GM23248 (cell line): ENCODE measurements at regions not wholly inside any gene's neighbourhood (a gene's known extent, or its start where the extent isn't known, plus 50 kb on each side); places are given as distances from the start of the nearest gene placed in this dataset.

Experiments used
- DNase-seq: peaks from one replicate; pipeline ENCODE4 v3.0.0-alpha.2; 2015
- H2AFZ ChIP-seq: fragments of 200-600 bp; sonication (generic); 2 replicates; pipeline ENCODE4 v1.6.1; 2016; ENCODE audit warnings: antibody characterized with exemption
- H3F3A ChIP-seq: fragments of 200-600 bp; sonication (generic); 2 replicates; pipeline ENCODE4 v1.6.1; 2016; ENCODE audit warnings: mild to moderate bottlenecking, antibody characterized with exemption, mixed run types; ENCODE audit not compliant: insufficient read depth
- H3K27ac ChIP-seq: fragments of 200-600 bp; sonication (generic); 2 replicates; pipeline ENCODE4 v1.5.1; 2016; ENCODE audit warnings: mild to moderate bottlenecking
- H3K27me3 ChIP-seq: fragments of 200-600 bp; sonication (generic); replicated peaks from 2 replicates; pipeline ENCODE4 v1.6.1; 2016; ENCODE audit warnings: mild to moderate bottlenecking; ENCODE audit not compliant: insufficient read depth
- H3K36me3 ChIP-seq: fragments of 200-600 bp; sonication (generic); 2 replicates; pipeline ENCODE4 v1.6.1; 2016; ENCODE audit warnings: low read depth, mild to moderate bottlenecking
- H3K4me1 ChIP-seq: fragments of 200-600 bp; sonication (generic); 2 replicates; pipeline ENCODE4 v1.6.1; 2016; ENCODE audit warnings: mild to moderate bottlenecking; ENCODE audit not compliant: insufficient read depth
- H3K4me2 ChIP-seq: fragments of 200-600 bp; sonication (generic); one replicate; pipeline ENCODE4 v1.6.1; 2016; ENCODE audit warnings: mild to moderate bottlenecking; ENCODE audit not compliant: unreplicated experiment
- H3K4me3 ChIP-seq: fragments of 200-600 bp; sonication (generic); 2 replicates; pipeline ENCODE4 v1.5.1; 2016; ENCODE audit warnings: mild to moderate bottlenecking
- H3K79me2 ChIP-seq: fragments of 200-600 bp; sonication (generic); 2 replicates; pipeline ENCODE4 v1.6.1; 2016; ENCODE audit warnings: mild to moderate bottlenecking; ENCODE audit not compliant: insufficient read depth
- H3K9ac ChIP-seq: fragments of 200-600 bp; sonication (generic); 2 replicates; pipeline ENCODE4 v1.6.1; 2016; ENCODE audit warnings: mild to moderate bottlenecking
- H3K9me2 ChIP-seq: fragments of 200-600 bp; sonication (generic); 2 replicates; pipeline ENCODE4 v1.6.1; 2016; ENCODE audit warnings: mixed run types, mild to moderate bottlenecking, moderate library complexity; ENCODE audit not compliant: insufficient read depth
- H3K9me3 ChIP-seq: fragments of 200-600 bp; sonication (generic); one replicate; pipeline ENCODE4 v1.6.1; 2017; ENCODE audit warnings: low read depth
- H4K20me1 ChIP-seq: fragments of 200-600 bp; sonication (generic); 2 replicates; pipeline ENCODE4 v1.6.0; 2016; ENCODE audit not compliant: insufficient read depth
- EZH2 ChIP-seq: fragments of 200-600 bp; sonication (generic); IDR thresholded peaks from 2 replicates; pipeline ENCODE4 v1.6.1; 2018; ENCODE audit warnings: antibody characterized with exemption, mild to moderate bottlenecking; ENCODE audit not compliant: insufficient read depth, poor library complexity, severe bottlenecking
- EZH2phosphoT487 ChIP-seq: fragments of 200-600 bp; sonication (generic); IDR thresholded peaks from 2 replicates; pipeline ENCODE4 v1.6.1; 2018; ENCODE audit warnings: antibody characterized with exemption, moderate library complexity, mild to moderate bottlenecking, low read depth; ENCODE audit not compliant: insufficient read depth
- WGBS, 2 experiments: methylation state at CpG; one replicate each; pipeline ENCODE4 v1.1.6; 2015 to 2017; ENCODE audit warnings: low lambda C conversion rate in 2 of 2, low coverage in 1 of 2; ENCODE audit errors: missing lambda C conversion rate in 2 of 2; 5-methylcytosine and 5-hydroxymethylcytosine counted together
- in situ Hi-C: fragments of 300-500 bp; cut with MboI; formaldehyde crosslinking; loops from 2 replicates; pipeline ENCODE4 v1.15.0; 2020

DNA sequence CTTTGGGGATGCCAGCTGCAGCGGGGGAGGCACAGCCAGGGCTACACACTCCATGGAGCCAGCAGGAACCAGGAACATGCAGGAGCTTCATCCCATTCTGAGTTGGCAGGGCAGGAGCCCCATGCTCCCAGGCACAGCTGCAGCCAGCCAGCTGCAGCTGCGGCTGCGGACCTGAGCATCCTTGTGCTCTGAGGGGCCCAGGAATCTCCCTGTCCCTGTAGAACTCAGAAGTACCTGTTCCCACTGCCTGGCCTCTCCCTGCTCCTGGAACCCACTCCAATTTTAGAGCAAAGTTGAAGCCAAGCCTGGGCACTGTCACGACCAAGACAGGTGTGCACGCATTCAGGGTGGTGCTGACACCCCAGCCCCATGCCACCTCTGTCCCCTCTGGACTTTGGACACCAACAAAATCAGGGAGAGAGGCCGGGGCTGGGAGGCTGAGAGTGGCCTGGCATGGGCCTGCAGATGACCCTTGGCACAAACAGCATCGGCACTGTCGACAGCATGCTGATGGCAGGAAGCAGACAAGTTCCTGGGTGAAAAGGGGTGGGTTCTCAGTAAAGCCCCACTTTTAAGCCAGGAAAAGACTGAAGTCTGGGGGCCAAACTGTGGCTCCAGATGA lies 257.3 kb upstream of the LRFN5 start:
- Histone ChIP-seq H3K9me2 (no peaks in the 10 kb centered on the region), H4K20me1 (no peaks in the 10 kb centered on the region), H3K4me2 (no peak overlapping the region), H3K9me3 (no peaks in the 10 kb centered on the region), H3F3A (no peaks in the 10 kb centered on the region), H3K9ac (no peak overlapping the region), H3K36me3 (no peaks in the 10 kb centered on the region), H3K4me1 (no peaks in the 10 kb centered on the region), H3K79me2 (no peaks in the 10 kb centered on the region), H3K27me3 (no peaks in the 10 kb centered on the region), H2AFZ (no peak overlapping the region), H3K27ac (no peak overlapping the region), H3K4me3 (no peak overlapping the region)
- 76% methylated on average over 8 of the region's 8 CpGs for WGBS, 2 experiments
- DNase-seq: no peak
- no peak for TF ChIP-seq EZH2
- TF ChIP-seq EZH2phosphoT487: no peak
- in situ Hi-C loops: no loop called here

DNA sequence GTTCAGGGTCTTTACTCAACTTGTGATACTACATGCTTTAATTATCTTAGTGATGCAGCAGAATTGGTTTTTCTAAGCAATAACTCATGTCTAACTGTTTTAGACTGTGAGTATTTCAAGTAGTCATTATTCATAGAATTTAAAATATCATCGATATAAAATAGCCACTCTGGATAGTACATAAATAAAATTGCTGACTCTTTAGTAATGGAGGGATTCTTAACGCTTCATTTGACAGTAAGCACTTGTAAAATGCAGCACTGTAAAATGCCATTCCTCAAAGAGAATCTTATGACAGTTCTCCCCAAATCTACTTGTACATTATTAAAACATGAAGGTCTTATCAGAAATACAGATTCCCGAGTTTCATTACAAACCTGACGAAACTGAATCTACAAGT lies 262.8 kb upstream of the LRFN5 start:
- in situ Hi-C loops: no loop called here
- Histone ChIP-seq H3K4me2 (no peak overlapping the region), H3K79me2 (no peaks in the 10 kb centered on the region), H2AFZ (no peak overlapping the region), H3F3A (no peaks in the 10 kb centered on the region), H4K20me1 (no peaks in the 10 kb centered on the region), H3K27ac (no peak overlapping the region), H3K9ac (no peak overlapping the region), H3K4me1 (no peaks in the 10 kb centered on the region), H3K9me3 (no peaks in the 10 kb centered on the region), H3K27me3 (no peaks in the 10 kb centered on the region), H3K9me2 (no peaks in the 10 kb centered on the region), H3K36me3 (no peaks in the 10 kb centered on the region), H3K4me3 (no peak overlapping the region)
- 19 to 27% methylated on average over 4 of the region's 4 CpGs for WGBS, 2 experiments
- no peak for TF ChIP-seq EZH2phosphoT487
- TF ChIP-seq EZH2: no peak
- DNase-seq: no peak

DNA sequence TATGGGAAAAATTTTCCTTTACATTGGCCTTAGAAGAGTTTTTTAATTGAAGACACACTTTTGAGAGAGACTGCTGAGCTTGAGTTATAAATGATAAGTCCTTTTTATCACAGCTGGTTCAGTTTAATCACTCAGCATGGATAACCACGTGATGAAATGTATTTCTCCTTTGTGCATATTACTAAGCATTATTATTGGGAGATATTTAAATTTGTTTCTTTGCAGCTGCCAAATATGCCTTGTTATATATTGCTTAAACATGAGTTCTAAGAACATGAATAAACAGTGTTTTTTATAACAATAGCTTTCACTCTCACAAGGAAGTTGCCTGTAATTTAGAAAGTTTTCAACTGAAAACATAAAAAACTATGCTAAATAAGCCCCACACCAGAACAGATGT lies 293.5 kb upstream of the LRFN5 start:
- in situ Hi-C loops: no loop called here
- Histone ChIP-seq H3K9ac (no peak overlapping the region), H3K9me2 (no peaks in the 10 kb centered on the region), H3K4me3 (no peak overlapping the region), H3K4me1 (no peaks in the 10 kb centered on the region), H2AFZ (no peak overlapping the region), H3K4me2 (no peak overlapping the region), H3K27ac (no peak overlapping the region), H3K36me3 (no peaks in the 10 kb centered on the region), H3K27me3 (no peaks in the 10 kb centered on the region), H3K9me3 (no peaks in the 10 kb centered on the region), H3K79me2 (no peaks in the 10 kb centered on the region), H4K20me1 (no peaks in the 10 kb centered on the region), H3F3A (no peaks in the 10 kb centered on the region)
- TF ChIP-seq EZH2 (no peak), EZH2phosphoT487 (no peak)
- DNase-seq: no peak
- WGBS, 2 experiments: 0 to 5% methylated on average over 1 of the region's 1 CpG

DNA sequence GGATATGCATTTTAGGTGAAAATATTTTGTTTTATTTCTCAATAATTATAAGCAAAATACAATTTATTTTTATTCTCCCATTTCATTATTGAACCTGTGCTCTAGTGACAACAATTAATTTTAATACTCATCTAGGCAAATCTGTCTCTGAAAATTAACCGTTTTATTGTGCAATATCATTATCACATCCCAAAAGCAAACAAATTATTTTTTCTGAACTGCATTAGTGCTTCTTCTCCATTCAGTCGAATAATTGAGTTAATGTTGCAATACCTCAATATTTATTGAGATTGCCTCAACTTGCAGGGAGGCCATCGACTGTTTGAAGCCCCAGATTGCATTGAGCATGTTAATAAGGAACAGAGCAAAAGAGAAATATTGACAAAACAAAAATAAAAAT lies 303.2 kb upstream of the LRFN5 start:
- in situ Hi-C loops: no loop called here
- no peak for TF ChIP-seq EZH2phosphoT487
- TF ChIP-seq EZH2: no peak
- Histone ChIP-seq H3F3A (no peaks in the 10 kb centered on the region), H3K79me2 (no peaks in the 10 kb centered on the region), H3K4me3 (no peak overlapping the region), H3K27ac (no peak overlapping the region), H3K9me3 (no peaks in the 10 kb centered on the region), H2AFZ (no peak overlapping the region), H3K36me3 (no peaks in the 10 kb centered on the region), H3K4me1 (no peaks in the 10 kb centered on the region), H3K9ac (no peak overlapping the region), H4K20me1 (no peaks in the 10 kb centered on the region), H3K4me2 (no peak overlapping the region), H3K27me3 (no peaks in the 10 kb centered on the region), H3K9me2 (no peaks in the 10 kb centered on the region)
- 9 to 12% methylated on average over 3 of the region's 3 CpGs for WGBS, 2 experiments
- no peak for DNase-seq

DNA sequence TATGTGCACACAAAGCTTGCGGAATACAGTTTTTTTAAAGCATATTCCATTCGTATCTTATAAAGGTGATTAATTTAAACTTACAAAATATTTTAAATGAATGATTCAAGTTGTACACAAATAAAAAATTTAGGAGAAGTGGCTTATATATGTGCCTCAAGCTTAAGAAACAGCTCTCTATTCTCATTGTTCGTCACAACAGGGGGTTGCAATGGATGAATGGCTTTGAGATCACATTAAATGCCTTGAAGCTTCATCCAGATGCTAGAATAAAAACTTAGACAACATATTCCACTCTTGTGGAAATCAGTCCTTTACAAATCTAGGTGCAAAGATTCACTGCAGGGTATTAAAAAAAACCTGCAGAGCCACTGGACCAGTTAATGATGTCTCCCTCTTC lies 303.9 kb upstream of the LRFN5 start:
- H3F3A ChIP-seq: no peaks in the 10 kb centered on the region
- in situ Hi-C loops: no loop called here
- H3K9ac ChIP-seq: no peak overlapping the region
- H3K9me2 ChIP-seq: no peaks in the 10 kb centered on the region
- no peak overlapping the region for H2AFZ ChIP-seq
- no peak overlapping the region for H3K4me2 ChIP-seq
- no peak overlapping the region for H3K4me3 ChIP-seq
- H3K9me3 ChIP-seq: no peaks in the 10 kb centered on the region
- no peaks in the 10 kb centered on the region for H3K36me3 ChIP-seq
- DNase-seq: no peak
- no peaks in the 10 kb centered on the region for H3K4me1 ChIP-seq
- 24 to 31% methylated on average over 3 of the region's 3 CpGs for WGBS, 2 experiments
- no peaks in the 10 kb centered on the region for H3K27me3 ChIP-seq
- H3K79me2 ChIP-seq: no peaks in the 10 kb centered on the region
- H3K27ac ChIP-seq: no peak overlapping the region
- no peak for TF ChIP-seq EZH2phosphoT487
- TF ChIP-seq EZH2: no peak
- no peaks in the 10 kb centered on the region for H4K20me1 ChIP-seq
